SH-SY5Y (cell line): ENCODE measurements at regions not wholly inside any gene's neighbourhood (a gene's known extent, or its start where the extent isn't known, plus 50 kb on each side); places are given as distances from the start of the nearest gene placed in this dataset.

Experiments used
- GATA2 ChIP-seq: IDR thresholded peaks from 2 replicates; pipeline ENCODE4 v1.6.1; 2011; ENCODE audit warnings: mild to moderate bottlenecking, low read depth, low read length
- GATA3 ChIP-seq: IDR thresholded peaks from 2 replicates; pipeline ENCODE4 v1.6.1; 2011; ENCODE audit warnings: low read depth, mild to moderate bottlenecking, low read length, moderate library complexity

DNA sequence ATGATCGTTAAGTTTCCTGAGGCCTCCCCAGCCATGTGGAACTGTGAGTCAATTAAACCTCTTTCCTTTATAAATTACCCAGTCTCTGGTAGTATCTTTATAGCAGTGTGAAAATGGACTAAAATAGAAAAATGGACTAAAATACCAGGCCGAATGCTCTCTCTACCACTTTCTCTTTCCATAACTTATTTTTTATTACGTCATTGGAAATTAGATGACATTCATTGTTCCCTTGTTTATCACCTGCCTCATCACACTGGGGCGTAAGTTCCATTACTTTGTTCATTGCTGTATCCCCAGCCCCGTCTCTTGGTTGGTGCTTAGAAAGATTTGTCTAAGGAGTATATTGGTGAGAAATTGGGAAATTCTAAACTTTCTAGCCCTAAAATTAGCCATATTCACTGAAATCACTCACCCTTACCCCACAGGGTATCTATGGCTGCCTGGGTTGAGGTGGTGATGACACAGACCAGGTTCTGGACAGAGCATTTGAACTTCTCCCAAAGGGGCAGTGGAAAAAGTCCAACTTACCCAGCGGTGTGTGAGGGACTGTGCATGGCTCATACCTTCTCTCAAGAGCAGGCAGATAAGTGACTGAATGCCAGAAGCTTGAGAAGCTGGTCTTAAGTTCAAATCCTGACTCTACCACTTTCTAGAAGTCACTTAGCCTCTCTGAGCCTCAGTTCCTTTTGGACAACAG lies 50.9 kb upstream of the TP53I11 start:
- TF ChIP-seq GATA2 (no peak), GATA3 (no peak)
